CD14-positive monocyte (primary cell): ENCODE measurements at regions not wholly inside any gene's neighbourhood (a gene's known extent, or its start where the extent isn't known, plus 50 kb on each side); places are given as distances from the start of the nearest gene placed in this dataset.

ENCODE experiments used
- DNase-seq, 3 donors: peaks; one replicate each; pipeline ENCODE4 v3.0.0-alpha.2; 2011 to 2022
- H2AFZ ChIP-seq: 2 replicates; pipeline ENCODE4 v1.6.0; 2012; ENCODE audit warnings: mild to moderate bottlenecking, low read depth, low read length, inconsistent platforms; ENCODE audit not compliant: insufficient read depth, poor library complexity, severe bottlenecking
- H3K27ac ChIP-seq, 2 donors: 1 replicate in 1 of 2; 2 replicates in 1 of 2; pipeline ENCODE4 v1.5.1; 2012 to 2013; ENCODE audit warnings: low read length in 2 of 2, control low read depth in 1 of 2, inconsistent platforms in 1 of 2, low read depth in 1 of 2, mild to moderate bottlenecking in 1 of 2
- H3K27me3 ChIP-seq, 2 donors: one replicate each; pipeline versions ENCODE4 v1.6.0 to v1.6.1; 2011 to 2013; ENCODE audit warnings: low read length in 2 of 2; ENCODE audit not compliant: control insufficient read depth in 2 of 2, insufficient read depth in 2 of 2
- H3K36me3 ChIP-seq, 2 donors: replicated peaks in 1 of 2; 1 replicate in 1 of 2; 2 replicates in 1 of 2; pipeline versions ENCODE4 v1.5.1 to v1.6.1; 2012 to 2013; ENCODE audit warnings: low read length in 2 of 2, control low read depth in 1 of 2, inconsistent platforms in 1 of 2, mild to moderate bottlenecking in 1 of 2; ENCODE audit not compliant: insufficient read depth in 2 of 2, control insufficient read depth in 1 of 2
- H3K4me1 ChIP-seq, 2 donors: 1 replicate in 1 of 2; 2 replicates in 1 of 2; pipeline versions ENCODE4 v1.5.1 to v1.6.1; 2012 to 2013; ENCODE audit warnings: low read length in 2 of 2, control low read depth in 1 of 2, inconsistent platforms in 1 of 2, mild to moderate bottlenecking in 1 of 2, moderate library complexity in 1 of 2; ENCODE audit not compliant: insufficient read depth in 2 of 2, control insufficient read depth in 1 of 2
- H3K4me2 ChIP-seq: replicated peaks from 2 replicates; pipeline ENCODE3; 2012; ENCODE audit warnings: low read length, moderate library complexity, mild to moderate bottlenecking; ENCODE audit not compliant: poor library complexity, severe bottlenecking; ENCODE audit errors: extremely low read depth
- H3K4me3 ChIP-seq, 3 experiments: fragments of 200-600 bp in 1 of 3; sonication (generic) in 1 of 3; replicated peaks in 1 of 3; 1 replicate in 2 of 3; 2 replicates in 1 of 3; pipeline ENCODE4 v1.5.1; 2011 to 2013; ENCODE audit warnings: low read length in 3 of 3, mild to moderate bottlenecking in 3 of 3, control low read depth in 2 of 3, low read depth in 2 of 3, inconsistent platforms in 1 of 3, moderate library complexity in 1 of 3
- H3K79me2 ChIP-seq: 2 replicates; pipeline ENCODE4 v1.6.0; 2012; ENCODE audit warnings: mild to moderate bottlenecking, control low read depth, inconsistent platforms, low read length, moderate library complexity; ENCODE audit not compliant: insufficient read depth
- H3K9ac ChIP-seq: 2 replicates; pipeline ENCODE4 v1.6.0; 2017; ENCODE audit warnings: low read length, mild to moderate bottlenecking; ENCODE audit not compliant: insufficient read depth, poor library complexity, severe bottlenecking
- H3K9me3 ChIP-seq, 2 donors: replicated peaks in 1 of 2; 1 replicate in 1 of 2; 2 replicates in 1 of 2; pipeline versions ENCODE4 v1.5.1 to v1.6.1; 2012 to 2013; ENCODE audit warnings: low read length in 2 of 2, control low read depth in 1 of 2; ENCODE audit not compliant: control insufficient read depth in 1 of 2, insufficient read depth in 1 of 2
- H4K20me1 ChIP-seq: 2 replicates; pipeline ENCODE4 v1.6.0; 2012; ENCODE audit warnings: mild to moderate bottlenecking, low read length, control low read depth, moderate library complexity; ENCODE audit not compliant: insufficient read depth
- H3K27ac Mint-ChIP-seq, 7 donors: one replicate each; pipeline ENCODE4 v1.8.0; 2020; ENCODE audit warnings: mild to moderate bottlenecking in 7 of 7, mixed read lengths in 7 of 7, moderate library complexity in 6 of 7, inconsistent platforms in 2 of 7
- H3K27me3 Mint-ChIP-seq, 3 donors: one replicate each; pipeline ENCODE4 v1.8.0; 2021 to 2022; ENCODE audit warnings: low read depth in 3 of 3, mild to moderate bottlenecking in 3 of 3, mixed read lengths in 3 of 3, moderate library complexity in 3 of 3, inconsistent platforms in 1 of 3
- H3K36me3 Mint-ChIP-seq, 2 donors: one replicate each; pipeline ENCODE4 v1.8.0; 2020; ENCODE audit warnings: mixed read lengths in 2 of 2, inconsistent platforms in 1 of 2, mild to moderate bottlenecking in 1 of 2
- H3K4me1 Mint-ChIP-seq: one replicate; pipeline ENCODE4 v1.8.0; 2020; ENCODE audit warnings: mild to moderate bottlenecking, mixed read lengths
- H3K4me3 Mint-ChIP-seq, 2 donors: one replicate each; pipeline ENCODE4 v1.8.0; 2020; ENCODE audit warnings: mild to moderate bottlenecking in 2 of 2, mixed read lengths in 2 of 2, moderate library complexity in 1 of 2
- H3K9me3 Mint-ChIP-seq, 7 donors: one replicate each; pipeline ENCODE4 v1.8.0; 2020 to 2022; ENCODE audit warnings: mixed read lengths in 7 of 7, mild to moderate bottlenecking in 6 of 7, moderate library complexity in 6 of 7, inconsistent platforms in 2 of 7
- WGBS: methylation state at CpG from one replicate; pipeline ENCODE4 v1.1.5; 2013; ENCODE audit warnings: missing lambda C conversion rate; ENCODE audit not compliant: insufficient coverage; 5-methylcytosine and 5-hydroxymethylcytosine counted together
- intact Hi-C, 2 donors: fragments of 100-400 bp; cut with micrococcal nuclease; formaldehyde crosslinking; loops; one replicate each; pipeline versions ENCODE4 v1.15.0 to v1.15.1; 2023
- TF ChIP-seq, protein P1 (sequence below): fragments of 200-600 bp; IDR thresholded peaks from one replicate; pipeline ENCODE4 v1.8.0; 2022; ENCODE audit warnings: antibody characterized with exemption, mild to moderate bottlenecking

DNA sequence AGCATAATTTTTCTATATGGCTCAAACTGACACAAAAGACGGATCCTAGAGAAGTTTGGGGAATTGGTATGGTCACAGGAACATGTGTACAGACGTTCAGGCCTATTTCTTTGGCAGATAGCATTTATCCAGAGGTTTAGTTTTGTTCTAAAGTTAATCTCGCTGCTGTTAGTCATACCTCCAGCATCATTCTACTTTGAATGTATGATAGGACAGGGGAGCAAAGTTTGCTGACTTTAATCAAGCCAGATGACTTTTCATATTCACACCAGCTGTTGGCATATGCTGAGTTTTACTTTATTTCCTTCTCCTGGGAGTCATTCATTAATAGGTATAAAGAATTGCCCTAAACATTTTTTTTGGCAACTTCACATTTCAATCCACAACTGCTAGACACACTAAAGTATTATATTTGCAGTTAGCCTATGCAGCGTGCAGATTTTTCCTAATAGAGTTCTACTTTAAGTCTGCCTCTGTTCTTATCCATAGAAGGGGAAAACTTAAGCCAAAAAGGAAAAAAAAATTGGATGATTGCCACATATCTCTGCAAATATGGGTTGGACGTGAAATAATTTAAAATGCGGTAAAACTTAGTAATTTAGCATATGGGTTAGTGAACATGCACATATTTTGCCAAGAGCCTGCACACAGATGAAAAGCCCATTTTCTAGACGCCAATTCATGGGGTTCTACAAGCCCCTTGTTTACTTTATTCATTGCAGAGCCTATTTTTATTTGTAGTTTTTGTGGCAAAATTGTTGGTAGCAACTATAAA, 213.1 kb downstream of the C7orf25 start:
- H3K4me3 Mint-ChIP-seq, result no peak overlapping the region
- Histone ChIP-seq H2AFZ (no peak overlapping the region), H3K9me3 (no peaks in the 10 kb centered on the region), H3K4me1 (no peaks in the 10 kb centered on the region), H3K4me3 (no peak overlapping the region), H3K4me2 (no peak overlapping the region), H3K9ac (no peak overlapping the region), H4K20me1 (no peaks in the 10 kb centered on the region), H3K27ac (no peak overlapping the region), H3K79me2 (no peaks in the 10 kb centered on the region), H3K27me3 (no peaks in the 10 kb centered on the region), H3K36me3 (no peaks in the 10 kb centered on the region)
- intact Hi-C loops, result no loop called here
- no peak overlapping the region for H3K27ac Mint-ChIP-seq
- H3K27me3 Mint-ChIP-seq, result no peaks in the 10 kb centered on the region
- H3K36me3 Mint-ChIP-seq, result no peaks in the 10 kb centered on the region
- peaks cover 0 to 3% (median 0%) of the 10 kb centered on the region in 7 donors for H3K9me3 Mint-ChIP-seq
- no peaks in the 10 kb centered on the region for H3K4me1 Mint-ChIP-seq
- no peak for DNase-seq
- TF ChIP-seq, protein P1, sequence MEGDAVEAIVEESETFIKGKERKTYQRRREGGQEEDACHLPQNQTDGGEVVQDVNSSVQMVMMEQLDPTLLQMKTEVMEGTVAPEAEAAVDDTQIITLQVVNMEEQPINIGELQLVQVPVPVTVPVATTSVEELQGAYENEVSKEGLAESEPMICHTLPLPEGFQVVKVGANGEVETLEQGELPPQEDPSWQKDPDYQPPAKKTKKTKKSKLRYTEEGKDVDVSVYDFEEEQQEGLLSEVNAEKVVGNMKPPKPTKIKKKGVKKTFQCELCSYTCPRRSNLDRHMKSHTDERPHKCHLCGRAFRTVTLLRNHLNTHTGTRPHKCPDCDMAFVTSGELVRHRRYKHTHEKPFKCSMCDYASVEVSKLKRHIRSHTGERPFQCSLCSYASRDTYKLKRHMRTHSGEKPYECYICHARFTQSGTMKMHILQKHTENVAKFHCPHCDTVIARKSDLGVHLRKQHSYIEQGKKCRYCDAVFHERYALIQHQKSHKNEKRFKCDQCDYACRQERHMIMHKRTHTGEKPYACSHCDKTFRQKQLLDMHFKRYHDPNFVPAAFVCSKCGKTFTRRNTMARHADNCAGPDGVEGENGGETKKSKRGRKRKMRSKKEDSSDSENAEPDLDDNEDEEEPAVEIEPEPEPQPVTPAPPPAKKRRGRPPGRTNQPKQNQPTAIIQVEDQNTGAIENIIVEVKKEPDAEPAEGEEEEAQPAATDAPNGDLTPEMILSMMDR, result no peak
- 100% methylated on average over 1 of the region's 7 CpGs for WGBS

DNA sequence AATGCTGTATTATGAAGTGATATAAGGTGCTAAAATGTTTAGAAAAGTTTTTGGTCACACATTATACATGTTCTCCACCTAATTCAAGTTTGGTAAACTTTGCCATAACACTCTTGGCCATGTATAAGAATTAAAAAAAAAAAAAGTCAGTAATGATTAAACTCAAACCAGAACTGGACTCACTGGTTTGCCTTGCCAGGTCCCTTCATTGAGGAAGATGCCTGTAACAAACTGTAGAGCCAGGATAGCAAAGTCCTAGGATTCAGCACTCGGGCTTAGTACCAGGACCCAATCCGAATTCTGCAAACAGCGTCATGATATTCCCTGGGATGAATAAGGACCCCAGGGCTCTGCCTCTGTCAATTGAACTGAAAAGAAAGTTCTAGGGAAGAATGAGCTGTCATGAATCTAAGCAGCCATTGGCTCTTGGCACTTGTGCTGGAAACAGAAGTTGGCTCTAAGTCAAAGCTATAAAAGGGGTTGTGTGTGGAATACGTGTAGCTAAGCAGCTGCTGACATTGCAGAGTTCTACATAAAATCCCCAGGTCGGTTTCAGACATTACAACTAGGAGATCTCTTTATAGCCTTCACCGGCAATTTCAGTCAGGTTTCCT, 216.9 kb downstream of the C7orf25 start:
- H3K4me3 ChIP-seq, result no peak overlapping the region
- H3K36me3 ChIP-seq, result no peaks in the 10 kb centered on the region
- no peaks in the 10 kb centered on the region for H3K9me3 ChIP-seq
- Mint-ChIP-seq H3K4me3 (no peak overlapping the region), H3K27ac (no peak overlapping the region), H3K27me3 (peaks cover 0 to 3% (median 1%) of the 10 kb centered on the region in 3 donors), H3K36me3 (no peaks in the 10 kb centered on the region), H3K4me1 (no peaks in the 10 kb centered on the region), H3K9me3 (peaks cover 0 to 4% (median 0%) of the 10 kb centered on the region in 7 donors)
- H3K4me1 ChIP-seq, result no peaks in the 10 kb centered on the region
- intact Hi-C loops, result no loop called here
- no peak overlapping the region for H2AFZ ChIP-seq
- no peak overlapping the region for H3K27ac ChIP-seq
- no peak for DNase-seq
- H3K4me2 ChIP-seq, result no peak overlapping the region
- no peaks in the 10 kb centered on the region for H3K79me2 ChIP-seq
- TF ChIP-seq, protein P1, result no peak
- H4K20me1 ChIP-seq, result no peaks in the 10 kb centered on the region
- 96% methylated on average over 3 of the region's 6 CpGs for WGBS
- no peak overlapping the region for H3K9ac ChIP-seq
- H3K27me3 ChIP-seq, result no peaks in the 10 kb centered on the region
